ENCODE measurements at regions not wholly inside any gene's neighbourhood (a gene's known extent, or its start where the extent isn't known, plus 50 kb on each side); places are given as distances from the start of the nearest gene placed in this dataset.

- CTCF ChIA-PET = no interaction called here
- Histone ChIP-seq H3K27me3 (ENCODE audit: insufficient read depth) (no peaks in the 10 kb centered on the region), H3K9me3 (no peaks in the 10 kb centered on the region), H3K4me3 (ENCODE audit: low read depth in 2 of 2, low read length in 1 of 2) (no peak overlapping the region), H3F3A (replicated peaks; ENCODE audit: insufficient read depth) (no peaks in the 10 kb centered on the region), H3K9ac (no peak overlapping the region), H3K36me3 (replicated peaks in 1 of 2; ENCODE audit: control insufficient read depth in 1 of 2, insufficient read depth in 2 of 2, low read length in 1 of 2) (no peaks in the 10 kb centered on the region), H3K4me1 (ENCODE audit: control insufficient read depth in 1 of 2, insufficient read depth in 2 of 2, low read depth in 1 of 2, low read length in 1 of 2) (no peaks in the 10 kb centered on the region; a peak in 1 of 4 replicates), H2AFZ (ENCODE audit: low read depth) (no peak overlapping the region), H3K4me2 (no peak overlapping the region), H3K79me2 (ENCODE audit: insufficient read depth) (no peaks in the 10 kb centered on the region), H3K27ac (ENCODE audit: low read depth in 2 of 2, low read length in 1 of 2) (no peak overlapping the region), H4K20me1 (ENCODE audit: insufficient read depth) (no peaks in the 10 kb centered on the region), H3K9me2 (no peaks in the 10 kb centered on the region)
- TF ChIP-seq YY1 (IDR thresholded peaks at IDR 0.05; ENCODE audit: low read depth) = no peak
- no peak for TF ChIP-seq MAX (IDR thresholded peaks at IDR 0.05; ENCODE audit: low read depth)
- no peak for TF ChIP-seq FOXJ3 (CRISPR knock-in tag; IDR thresholded peaks at IDR 0.05)
- no peak for TF ChIP-seq RFX5 (IDR thresholded peaks at IDR 0.05; ENCODE audit: low read length)
- TF ChIP-seq GATA2 (CRISPR knock-in tag; IDR thresholded peaks at IDR 0.05) = no peak
- TF ChIP-seq CTCF (IDR thresholded peaks at IDR 0.05) = no peak
- TF ChIP-seq CHD2 (IDR thresholded peaks at IDR 0.05; ENCODE audit: low read length, partially characterized antibody) = no peak
- TF ChIP-seq REST (IDR thresholded peaks at IDR 0.05; ENCODE audit: low read depth, low read length) = no peak
- no peak for TF ChIP-seq RAD21 (IDR thresholded peaks at IDR 0.05; ENCODE audit: low read length)
- TF ChIP-seq JUND (IDR thresholded peaks at IDR 0.05) = no peak
- no peak for TF ChIP-seq USF1 (IDR thresholded peaks at IDR 0.05; ENCODE audit: borderline replicate concordance, low read depth)
- no peak for TF ChIP-seq EP300 (IDR thresholded peaks at IDR 0.05; ENCODE audit: borderline replicate concordance in 1 of 2, low read depth in 1 of 2, low read length in 1 of 2)
- no peak for TF ChIP-seq TCF12 (IDR thresholded peaks at IDR 0.05)
- TF ChIP-seq TAF1 (IDR thresholded peaks at IDR 0.05; ENCODE audit: borderline replicate concordance, low read depth, low read length) = no peak
- no peak for TF ChIP-seq USF2 (IDR thresholded peaks at IDR 0.05; ENCODE audit: borderline replicate concordance, low read depth, low read length)
- TF ChIP-seq ZBTB33 (IDR thresholded peaks at IDR 0.05; ENCODE audit: borderline replicate concordance, low read depth) = no peak
- TF ChIP-seq GABPA (IDR thresholded peaks at IDR 0.05; ENCODE audit: low read depth) = no peak
- POLR2A ChIA-PET = no interaction called here
- WGBS (ENCODE audit: low lambda C conversion rate) = 57% methylated on average over 4 of the region's 4 CpGs
- no peak for DNase-seq
Observed at GRCh38 chr2:184032983-184033382, 565.3 kb upstream of the ZNF804A start.

Measured in SK-N-SH (cell line).